Hepatocyte (in vitro differentiated cells): ENCODE measurements at regions not wholly inside any gene's neighbourhood (a gene's known extent, or its start where the extent isn't known, plus 50 kb on each side); places are given as distances from the start of the nearest gene placed in this dataset.

ENCODE experiments used
- CTCF ChIP-seq: fragments of 200-600 bp; sonication (generic); IDR thresholded peaks from 2 replicates; pipeline ENCODE4 v1.5.1; 2016; ENCODE audit warnings: antibody characterized with exemption, mild to moderate bottlenecking; ENCODE audit not compliant: poor library complexity
- EZH2 ChIP-seq: fragments of 200-600 bp; sonication (generic); IDR thresholded peaks from 2 replicates; pipeline ENCODE4 v1.6.1; 2016; ENCODE audit warnings: antibody characterized with exemption, mild to moderate bottlenecking, borderline replicate concordance
- EZH2phosphoT487 ChIP-seq: fragments of 200-600 bp; sonication (generic); IDR thresholded peaks from one replicate; pipeline ENCODE4 v1.6.1; 2018; ENCODE audit warnings: antibody characterized with exemption, mild to moderate bottlenecking, low read depth, moderate library complexity; ENCODE audit not compliant: unreplicated experiment, severe bottlenecking

- no peak for TF ChIP-seq CTCF
- TF ChIP-seq EZH2, result no peak
- no peak for TF ChIP-seq EZH2phosphoT487
Measured at GRCh38 chr3:172573422-172573821, 50.2 kb upstream of the TNFSF10 start.
